Left colon (tissue), 2 donors: ENCODE measurements at regions not wholly inside any gene's neighbourhood (a gene's known extent, or its start where the extent isn't known, plus 50 kb on each side); places are given as distances from the start of the nearest gene placed in this dataset.

Source experiments
- ATAC-seq: fragments of 200-7000 bp; cut with Tn5 transposase; one replicate; pipeline ENCODE4 v1.9.1; 2020; ENCODE audit warnings: mild to moderate bottlenecking, moderate library complexity
- DNase-seq, 2 donors: peaks; one replicate each; pipeline ENCODE4 v3.0.0-alpha.2; 2020
- intact Hi-C, 2 donors: fragments of 100-400 bp; cut with DNase I in 1 of 2; cut with micrococcal nuclease in 1 of 2; formaldehyde crosslinking; loops; one replicate each; pipeline versions ENCODE4 v1.11.2 to v1.14.0; 2022; cut with DNase I, micrococcal nuclease
- donor health status: DM: no; HTN: no; CAD: no.
- donor health status: DM: yes; HTN: yes; CAD: no.

DNA sequence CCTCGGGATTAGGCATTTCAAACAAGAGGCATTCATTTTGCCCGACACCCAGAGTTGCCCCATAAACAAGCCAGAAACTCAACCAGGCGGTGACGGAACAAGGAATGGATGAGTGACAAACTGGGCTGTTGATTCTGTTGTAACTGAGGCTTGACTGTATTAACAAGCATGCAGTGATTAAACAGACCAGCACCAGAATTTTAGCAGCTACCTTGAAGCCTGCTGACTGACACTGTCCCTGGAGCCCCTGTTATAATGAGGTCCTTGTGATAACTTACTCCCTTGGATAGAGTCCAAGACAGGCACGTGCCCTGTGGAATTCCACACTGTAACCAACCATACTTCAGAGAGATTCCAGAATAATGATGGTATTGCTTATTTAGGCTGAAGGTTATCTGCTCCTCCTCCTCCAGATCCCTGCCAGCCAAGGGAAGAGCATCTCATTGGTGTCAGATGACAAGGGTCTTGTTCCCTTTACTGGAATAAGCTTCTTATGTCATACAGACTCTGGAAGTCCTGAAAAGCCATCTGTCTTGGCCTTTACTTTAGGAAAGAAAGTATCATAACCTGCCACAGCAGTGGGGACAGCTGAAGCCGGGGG lies 97.1 kb upstream of the RMDN2 start:
- no peak for DNase-seq
- ATAC-seq: no peak
- intact Hi-C loops: loop anchor here in 1 of 2 donors (10.0 kb wide), 1 partner anchor 413 kb away; no protein-coding TSS in a partner anchor

DNA sequence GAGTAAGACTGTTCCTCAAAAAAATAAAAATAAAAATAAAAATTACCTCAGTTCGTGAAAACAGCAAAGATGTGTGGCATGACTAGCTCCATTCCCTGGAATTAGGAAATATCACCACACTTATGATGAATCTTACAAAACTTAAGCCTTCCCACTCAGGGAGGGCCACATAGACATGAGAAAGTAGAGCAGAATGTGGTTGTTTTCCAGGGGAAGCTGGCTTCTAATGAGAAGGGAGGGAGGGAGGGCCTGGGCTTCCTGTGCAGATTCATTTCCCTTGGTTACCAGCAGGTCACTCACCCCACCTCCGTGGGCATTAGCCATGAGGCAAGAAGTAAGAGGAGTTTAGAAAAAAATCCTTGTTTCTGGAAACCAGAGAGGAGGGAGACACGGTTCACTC lies 95.9 kb upstream of the RMDN2 start:
- DNase-seq (no peak), ATAC-seq (no peak)
- intact Hi-C loops: loop anchor here in 1 of 2 donors (10.0 kb wide), 1 partner anchor 414 kb away; no protein-coding TSS in a partner anchor

DNA sequence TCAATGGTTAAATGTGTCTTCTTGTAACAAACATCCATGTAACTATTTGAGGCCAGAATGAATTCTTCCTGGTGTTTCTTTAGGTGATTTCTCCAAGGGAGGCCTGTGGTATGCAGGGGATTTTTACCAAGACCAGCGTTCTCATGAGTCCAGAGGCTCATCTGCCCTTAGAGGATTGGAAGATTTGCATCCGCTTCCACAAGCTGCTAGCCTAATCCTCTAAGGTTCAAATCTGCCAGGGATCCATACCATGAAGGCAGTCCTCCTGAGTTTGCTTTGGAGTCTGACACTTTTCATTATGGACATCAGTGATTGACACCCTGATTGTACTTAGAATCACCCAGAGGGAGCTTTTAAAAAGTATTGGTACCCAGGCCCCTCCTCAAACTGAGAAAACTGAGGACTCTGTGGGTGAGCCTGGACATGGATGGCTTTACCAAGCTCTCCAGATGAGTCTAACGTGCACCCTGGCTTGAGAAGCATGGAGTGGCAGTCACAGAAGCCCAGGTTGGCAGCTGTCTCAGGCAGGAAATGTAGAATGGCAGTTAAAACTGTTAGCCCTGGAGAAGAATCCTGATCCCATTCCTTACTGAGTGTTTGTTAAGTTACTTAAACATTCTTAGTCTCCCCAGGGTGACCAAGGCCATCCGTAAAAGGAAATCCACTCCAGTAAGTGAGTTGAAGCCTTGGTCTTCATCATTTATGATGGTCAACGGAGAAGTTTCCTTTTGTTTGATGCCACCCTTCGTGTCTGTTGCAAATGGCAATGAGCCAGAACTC lies 95.3 kb upstream of the RMDN2 start:
- DNase-seq (no peak), ATAC-seq (no peak)
- intact Hi-C loops: loop anchor here (5.0 to 10.0 kb wide), 3 partner anchors 415 to 433 kb away; no protein-coding TSS in a partner anchor

DNA sequence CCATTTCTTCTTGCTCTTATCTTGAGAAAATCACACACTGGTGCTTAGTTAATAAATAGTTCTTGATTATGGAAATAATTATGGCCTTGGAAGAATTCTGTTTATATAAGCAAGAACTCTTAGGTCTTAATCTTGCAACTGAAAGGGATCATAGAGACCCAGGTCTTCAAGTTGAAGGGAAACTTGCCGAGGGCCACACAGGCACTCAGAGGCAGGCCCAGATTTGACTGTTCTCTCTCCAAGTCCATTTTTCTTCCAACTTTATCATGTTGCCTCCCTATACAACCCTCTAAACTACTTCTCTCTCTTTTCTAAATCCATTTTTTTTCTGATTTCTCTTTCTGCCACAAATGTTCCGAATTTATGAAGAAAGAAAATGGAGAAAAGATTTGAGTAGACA lies 94.5 kb upstream of the RMDN2 start:
- intact Hi-C loops: loop anchor here in 1 of 2 donors (5.0 kb wide), 2 partner anchors 418 to 433 kb away; no protein-coding TSS in a partner anchor
- DNase-seq (no peak), ATAC-seq (no peak)

DNA sequence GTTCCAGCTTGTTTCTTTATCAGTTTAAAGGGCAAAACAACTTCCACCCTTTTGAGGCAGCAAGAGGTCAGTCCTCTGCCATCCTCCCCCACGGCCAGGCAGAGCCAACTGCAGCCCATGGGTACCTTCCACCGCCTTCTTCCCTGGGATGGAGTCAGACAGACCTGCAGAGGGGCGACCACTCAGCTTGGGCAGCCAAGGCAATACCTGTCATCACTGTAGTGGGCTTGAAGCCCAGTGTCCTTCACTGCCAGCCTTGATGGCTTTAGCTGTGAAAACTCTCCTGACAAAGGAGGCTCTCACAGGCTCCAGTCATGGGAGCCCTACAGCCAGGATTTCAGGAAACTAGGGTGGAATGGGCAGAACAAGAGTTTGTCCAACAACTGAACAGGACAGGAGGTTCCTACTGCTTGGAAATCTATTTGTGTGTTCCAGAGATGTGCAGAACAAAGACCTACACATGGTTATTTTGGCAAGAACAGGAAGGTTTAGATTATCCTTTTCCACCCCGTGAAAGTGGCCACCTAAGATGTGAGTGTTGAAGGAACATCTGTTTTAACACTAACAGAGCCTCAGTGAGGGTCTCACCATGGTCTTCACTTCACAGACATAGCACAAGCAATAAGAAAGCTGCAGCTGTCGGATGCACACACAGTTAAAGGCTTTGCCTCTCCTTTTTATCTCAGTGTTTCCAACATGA lies 93.9 kb upstream of the RMDN2 start:
- intact Hi-C loops: loop anchor here in 1 of 2 donors (5.0 kb wide), 2 partner anchors 419 to 434 kb away; no protein-coding TSS in a partner anchor
- DNase-seq (no peak), ATAC-seq (no peak)

DNA sequence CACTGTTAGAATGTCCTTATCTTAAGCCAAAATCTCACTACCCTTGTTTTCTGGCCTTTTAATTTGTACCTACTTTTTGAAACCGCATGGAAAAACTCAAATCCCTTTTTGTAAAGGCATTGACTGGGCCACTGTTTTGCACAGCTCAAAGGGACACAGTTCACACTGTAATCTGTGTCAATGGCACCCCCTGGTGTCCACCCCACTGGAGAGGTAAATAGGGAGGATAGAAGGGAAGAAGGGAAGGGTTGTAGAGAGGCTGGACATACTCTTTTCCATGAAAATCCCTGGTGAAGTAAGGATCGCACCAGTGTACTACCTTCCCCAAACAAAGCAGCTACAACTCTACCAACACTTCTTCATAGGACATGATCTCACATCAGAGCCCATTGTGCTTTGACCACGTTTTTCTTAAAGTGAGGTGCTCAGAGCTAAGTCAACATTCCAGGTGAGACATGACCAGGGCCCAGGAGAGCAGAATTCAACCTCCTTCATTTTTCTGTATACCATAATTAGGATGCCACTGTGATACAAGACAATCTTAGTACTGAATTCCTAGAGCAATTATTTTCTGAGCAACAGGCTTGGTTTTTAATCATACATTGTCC lies 92.4 kb upstream of the RMDN2 start:
- DNase-seq: peak; percentile 79 to 98
- intact Hi-C loops: loop anchor here in 1 of 2 donors (5.0 kb wide), 2 partner anchors 420 to 435 kb away; no protein-coding TSS in a partner anchor
- ATAC-seq: peak; percentile 100

DNA sequence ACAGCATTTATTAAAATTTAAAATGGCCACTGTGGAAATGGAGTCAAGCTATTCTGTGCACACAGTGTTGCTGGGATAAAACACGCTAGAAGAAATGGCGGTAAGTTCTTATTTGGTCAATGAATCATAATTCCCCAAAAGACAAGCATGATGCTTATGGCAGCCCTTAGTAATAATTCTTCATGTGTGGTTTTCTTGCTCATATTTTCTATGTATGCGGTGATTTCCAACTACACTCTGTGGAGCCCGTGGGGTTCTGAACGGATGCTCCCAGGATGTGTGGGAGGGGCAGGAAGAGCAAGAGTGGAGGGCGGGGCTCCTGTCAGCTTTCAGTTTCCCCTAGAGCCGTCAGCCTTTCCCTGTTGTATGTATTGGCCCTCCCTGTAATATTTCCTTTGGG lies 91.7 kb upstream of the RMDN2 start:
- DNase-seq: no peak
- ATAC-seq: peak; percentile 27
- intact Hi-C loops: loop anchor here in 1 of 2 donors (5.0 kb wide), 2 partner anchors 421 to 436 kb away; no protein-coding TSS in a partner anchor

DNA sequence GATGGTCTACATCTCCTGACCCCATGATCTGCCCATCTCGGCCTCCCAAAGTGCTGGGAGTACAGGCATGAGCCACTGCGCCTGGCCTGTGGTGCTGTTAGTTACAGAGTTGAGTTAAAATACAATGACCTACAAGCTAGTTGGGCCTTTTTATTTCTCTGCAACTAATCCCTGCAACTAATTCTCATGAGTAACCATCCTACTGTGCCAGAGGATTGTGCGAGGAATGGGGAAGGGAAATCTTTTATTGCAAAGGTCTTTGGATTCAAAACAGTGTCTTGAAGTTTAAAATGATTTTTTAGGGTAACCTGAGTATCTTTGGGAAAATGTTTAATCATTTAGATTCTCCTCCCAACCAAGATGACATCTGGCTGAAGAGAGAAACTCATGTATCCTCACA lies 88.8 kb upstream of the RMDN2 start:
- intact Hi-C loops: no loop called here
- ATAC-seq (no peak), DNase-seq (no peak)

DNA sequence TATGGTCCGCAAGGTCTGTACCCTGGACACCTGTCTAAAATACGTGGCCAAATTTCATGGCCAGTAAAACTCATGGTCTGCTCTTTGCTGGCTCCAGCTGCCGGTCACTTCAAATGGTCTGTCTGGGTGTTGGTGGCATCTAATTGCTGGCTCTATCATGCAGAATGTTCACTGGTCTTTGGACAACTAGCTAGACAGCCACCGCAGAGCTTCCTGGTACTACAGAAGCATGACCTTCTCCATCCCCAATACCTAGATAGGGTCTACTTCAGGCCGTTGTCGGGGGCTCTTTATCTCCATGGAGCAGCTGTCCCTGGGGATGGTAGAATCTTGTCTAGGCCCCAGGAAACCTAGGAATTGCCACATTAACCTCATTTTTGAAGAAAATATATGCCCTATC lies 88.4 kb upstream of the RMDN2 start:
- no peak for DNase-seq
- intact Hi-C loops: no loop called here
- ATAC-seq: no peak

DNA sequence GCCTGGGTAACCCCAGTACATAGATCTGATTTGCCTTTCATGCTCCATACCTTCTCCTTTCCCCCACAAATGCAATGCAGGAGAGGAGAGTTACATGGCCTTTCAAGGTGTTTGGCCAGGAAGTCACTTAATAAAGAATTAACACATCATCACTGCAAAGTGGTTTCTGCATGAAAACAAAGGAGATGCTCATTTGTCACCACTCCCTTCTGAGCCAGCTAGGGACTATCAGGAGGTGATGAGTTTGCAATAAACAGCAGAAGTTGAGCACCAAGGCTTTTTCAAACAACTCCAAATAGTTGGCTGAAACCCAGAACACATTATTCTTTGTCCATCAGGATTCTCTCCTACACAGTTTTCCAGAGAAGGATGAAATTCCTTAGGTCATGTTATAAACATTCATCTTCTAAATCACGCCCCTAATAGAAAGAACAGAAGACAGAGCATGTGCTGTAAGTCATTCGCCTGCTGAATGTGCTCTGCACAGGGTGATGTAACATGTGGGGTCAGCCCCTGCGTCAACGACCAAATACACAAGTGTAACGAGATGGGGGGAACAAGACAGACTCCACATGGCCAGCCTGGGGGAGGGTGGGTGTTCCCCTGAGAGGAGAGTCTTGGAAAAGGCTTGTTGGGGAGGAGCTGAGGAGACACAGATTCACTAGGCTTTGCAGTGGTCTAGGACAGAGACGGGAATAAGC lies 87.3 kb upstream of the RMDN2 start:
- intact Hi-C loops: no loop called here
- DNase-seq: peak; percentile 20 to 80
- ATAC-seq: no peak

DNA sequence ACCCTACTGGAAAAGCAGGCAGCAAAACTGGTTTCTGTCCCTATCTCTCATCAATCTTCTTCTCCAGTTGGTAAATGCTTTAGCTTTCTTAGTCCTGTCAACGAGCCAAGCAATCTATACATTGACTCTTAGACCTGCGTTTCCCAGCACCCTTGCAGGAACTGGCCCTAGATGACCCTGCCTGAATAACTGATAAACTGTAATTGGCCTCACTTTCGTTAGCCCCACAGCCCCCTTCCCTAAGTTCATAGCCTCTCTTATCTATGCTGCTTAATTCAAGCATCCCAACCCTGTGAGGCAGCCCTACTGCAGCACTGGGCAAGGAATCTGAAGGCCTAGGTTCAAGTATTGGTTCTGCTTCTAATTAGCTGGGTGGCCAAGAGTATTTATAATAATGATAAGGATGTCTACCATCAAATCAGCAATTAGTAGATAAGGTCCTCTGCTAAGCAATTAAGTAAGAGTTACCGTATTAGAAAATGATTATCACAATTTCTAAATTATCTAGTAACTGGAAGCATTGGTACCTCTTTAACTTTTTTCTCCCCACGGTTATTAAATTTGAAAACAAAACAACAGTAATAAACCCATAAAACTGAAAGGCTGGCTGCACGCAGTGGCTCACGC lies 86.4 kb upstream of the RMDN2 start:
- no peak for ATAC-seq
- no peak for DNase-seq
- intact Hi-C loops: no loop called here

DNA sequence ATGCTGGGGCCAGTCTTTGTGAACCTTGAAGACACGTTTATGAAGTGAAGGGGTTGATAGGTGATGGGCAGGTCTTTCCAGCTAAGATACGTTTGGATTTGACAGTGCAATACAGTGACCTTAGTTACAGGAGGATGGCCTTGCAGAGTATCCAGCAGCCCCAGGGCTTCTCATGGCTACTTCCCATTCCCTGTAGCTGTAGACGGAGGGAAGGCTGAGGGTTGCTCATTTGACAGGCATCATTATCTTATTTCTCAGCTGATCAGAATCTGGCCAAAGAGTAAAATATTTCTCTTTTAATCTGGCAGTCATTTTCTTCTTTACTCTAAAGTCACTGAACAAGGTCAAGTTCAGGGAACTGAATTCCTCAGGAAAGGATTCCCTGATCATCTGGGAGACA lies 85.1 kb upstream of the RMDN2 start:
- ATAC-seq: no peak
- DNase-seq: no peak
- intact Hi-C loops: no loop called here

DNA sequence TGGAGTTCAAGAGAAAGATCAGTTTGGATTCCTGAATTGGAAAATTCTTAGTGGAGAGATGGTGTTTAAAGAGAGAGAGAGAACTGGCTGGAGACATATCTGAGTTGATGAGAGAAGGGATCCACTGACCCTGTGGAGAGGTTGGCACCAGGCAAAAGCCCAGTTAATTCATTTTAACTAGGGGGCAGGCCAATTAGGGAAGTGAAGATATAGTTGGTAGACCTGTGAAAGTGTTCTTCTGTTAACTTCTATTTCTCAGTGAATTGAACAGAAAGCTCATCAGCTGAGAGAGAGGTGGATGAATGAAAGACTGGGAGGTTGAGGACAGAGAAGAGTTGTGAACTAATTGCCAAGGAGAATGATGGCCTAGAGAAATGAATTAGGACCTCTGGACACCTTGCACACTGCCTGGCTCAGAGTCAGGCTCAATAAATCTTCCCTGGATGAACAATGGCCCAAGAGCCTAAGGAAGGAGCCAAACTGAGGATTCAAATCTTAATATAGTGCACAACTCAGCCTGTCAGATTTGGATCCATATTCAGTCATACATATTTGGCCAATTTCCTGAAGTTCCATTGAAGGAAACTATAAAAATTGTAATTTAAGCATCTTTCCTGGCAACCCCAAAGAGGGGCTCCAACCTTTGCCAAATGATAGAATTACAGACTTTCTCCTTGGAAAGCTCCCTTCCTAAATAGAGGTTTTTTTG lies 82.2 kb upstream of the RMDN2 start:
- DNase-seq (no peak), ATAC-seq (no peak)
- intact Hi-C loops: no loop called here

DNA sequence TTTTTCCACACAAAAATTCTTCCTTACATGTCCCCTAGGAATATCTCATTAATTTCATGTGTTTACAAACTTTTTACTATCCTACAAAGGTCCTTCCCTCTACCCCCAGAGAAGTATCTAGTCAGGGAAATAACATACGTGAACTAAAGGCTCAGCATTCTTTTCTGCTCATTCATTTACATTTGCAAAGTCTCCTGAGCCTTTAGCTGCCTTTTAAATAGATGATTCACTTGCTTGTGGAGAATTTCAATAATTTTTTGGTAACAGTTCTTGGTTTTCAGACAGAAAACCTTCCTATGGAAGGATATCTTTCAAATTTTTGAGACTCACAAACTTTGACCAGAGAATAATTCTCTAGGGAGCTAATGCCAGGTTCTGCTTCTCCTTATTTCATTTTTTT lies 81.5 kb upstream of the RMDN2 start:
- no peak for DNase-seq
- intact Hi-C loops: no loop called here
- no peak for ATAC-seq

DNA sequence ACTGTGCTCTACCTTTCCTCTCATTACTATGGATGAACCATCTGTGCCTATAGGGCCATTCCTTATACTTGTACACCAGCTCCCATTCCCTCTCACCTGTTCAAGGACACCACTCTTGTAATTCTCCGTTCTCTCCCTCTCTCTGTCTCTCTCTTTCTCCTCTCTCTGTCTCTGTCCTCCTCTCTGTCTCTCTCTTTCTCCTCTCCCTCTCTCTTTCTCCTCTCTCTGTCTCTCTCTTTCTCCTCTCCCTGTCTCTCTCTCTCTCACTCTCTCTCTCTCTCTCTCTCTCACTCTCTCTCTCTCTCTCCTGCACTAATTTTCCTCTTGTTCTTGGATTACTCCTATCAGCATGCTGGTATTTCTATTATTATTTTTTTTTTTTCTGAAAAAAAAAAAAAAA lies 78.9 kb upstream of the RMDN2 start:
- intact Hi-C loops: no loop called here
- no peak for ATAC-seq
- no peak for DNase-seq

DNA sequence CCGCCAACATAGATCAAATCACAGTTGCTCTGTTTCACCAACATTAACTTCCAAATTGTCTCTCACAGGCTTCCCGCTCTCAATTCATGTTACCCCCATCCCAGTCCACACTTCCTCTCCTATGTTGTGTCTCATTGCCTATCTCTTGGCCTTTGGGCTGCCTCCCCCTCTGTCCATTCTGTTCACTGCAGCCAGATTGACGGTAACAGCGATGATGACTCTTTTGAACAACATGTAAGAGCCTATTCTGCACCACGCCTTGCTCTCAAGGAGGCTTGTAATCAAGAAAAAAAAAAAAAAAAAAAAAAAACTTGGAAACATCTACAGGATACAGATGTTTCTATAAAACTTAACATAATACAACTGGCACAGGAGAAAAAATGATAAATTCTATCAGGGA lies 77.3 kb upstream of the RMDN2 start:
- intact Hi-C loops: no loop called here
- no peak for ATAC-seq
- DNase-seq: no peak

DNA sequence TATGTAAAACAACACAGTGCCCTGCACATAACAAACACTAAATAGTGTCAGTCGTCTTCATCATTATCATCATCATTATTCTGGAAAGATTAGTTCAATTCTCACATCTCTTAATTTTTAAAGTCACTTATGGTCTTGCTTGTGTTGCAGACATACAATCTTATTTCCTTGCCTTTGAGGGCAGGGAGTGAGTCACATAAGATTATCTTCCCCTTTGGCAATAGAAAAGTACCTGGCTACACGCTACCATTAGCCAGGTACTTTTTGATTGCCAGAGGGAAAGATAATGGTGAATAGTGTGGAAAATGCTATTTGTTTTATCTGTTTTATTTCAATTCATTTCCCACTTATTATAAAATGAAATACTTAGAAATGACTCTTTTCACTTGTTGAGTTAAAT lies 76.6 kb upstream of the RMDN2 start:
- DNase-seq: no peak
- intact Hi-C loops: no loop called here
- ATAC-seq: no peak

DNA sequence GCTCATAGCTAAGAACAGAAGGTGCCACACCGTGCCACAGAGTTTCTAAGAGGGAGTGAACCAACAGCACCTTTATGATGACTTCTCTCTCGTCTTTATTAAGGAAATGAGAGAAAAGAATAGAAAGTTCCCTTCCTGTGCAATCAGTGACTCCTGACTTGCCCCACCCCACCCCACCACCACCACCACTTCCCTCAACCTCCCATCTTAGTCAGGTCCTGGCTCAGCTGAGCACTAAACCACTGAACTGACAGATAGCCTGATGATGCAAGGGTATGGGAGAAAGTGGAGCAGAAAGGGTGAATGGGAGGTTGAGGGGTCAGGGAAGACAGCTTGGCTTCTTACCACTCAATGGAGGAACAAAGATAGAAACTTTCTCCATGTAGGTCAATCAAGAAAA lies 75.2 kb upstream of the RMDN2 start:
- DNase-seq (no peak), ATAC-seq (no peak)
- intact Hi-C loops: no loop called here
